IMR-90 (cell line): ENCODE measurements at regions not wholly inside any gene's neighbourhood (a gene's known extent, or its start where the extent isn't known, plus 50 kb on each side); places are given as distances from the start of the nearest gene placed in this dataset.

ENCODE experiments used
- CTCF ChIP-seq: conservative IDR thresholded peaks from 2 replicates; pipeline ENCODE4 v1.5.1; 2012; ENCODE audit warnings: mild to moderate bottlenecking, low read depth, low read length, improper control_type of control experiment
- RAD21 ChIP-seq: IDR thresholded peaks from 2 replicates; pipeline ENCODE4 v1.6.1; 2012; ENCODE audit warnings: low read length, improper control_type of control experiment

- TF ChIP-seq CTCF (no peak), RAD21 (no peak)
Observed at GRCh38 chr17:77485089-77485833, 344.5 kb downstream of the SEC14L1 start.
